HG03066 (cell line): ENCODE measurements at regions not wholly inside any gene's neighbourhood (a gene's known extent, or its start where the extent isn't known, plus 50 kb on each side); places are given as distances from the start of the nearest gene placed in this dataset.

Source experiments
- ATAC-seq: cut with Tn5 transposase; IDR thresholded peaks from one replicate; pipeline ENCODE4 v1.9.1; 2021; ENCODE audit warnings: low read depth; ENCODE audit not compliant: unreplicated experiment

- no peak for ATAC-seq
These were observed 154.3 kb upstream of the SPRY4 start for GRCh38 chr5:142479150-142479549.

- ATAC-seq = no peak
These were observed 153.3 kb upstream of the SPRY4 start for GRCh38 chr5:142478113-142478512.

- no peak for ATAC-seq
These were observed 150.3 kb upstream of the SPRY4 start for GRCh38 chr5:142475102-142475513.

GRCh38 chr5:142474431-142475094 lies 149.7 kb upstream of the SPRY4 start:
- ATAC-seq = no peak

GRCh38 chr5:142473038-142473437 lies 148.2 kb upstream of the SPRY4 start:
- no peak for ATAC-seq

GRCh38 chr5:142472306-142472951 lies 147.6 kb upstream of the SPRY4 start:
- ATAC-seq = no peak

- no peak for ATAC-seq
These were observed 141.6 kb upstream of the SPRY4 start for GRCh38 chr5:142466195-142466971.

GRCh38 chr5:142465476-142465875 lies 140.7 kb upstream of the SPRY4 start:
- ATAC-seq = no peak

GRCh38 chr5:142463904-142464303 lies 139.1 kb upstream of the SPRY4 start:
- ATAC-seq = no peak

GRCh38 chr5:142461028-142461590 lies 136.3 kb upstream of the SPRY4 start:
- ATAC-seq = no peak

GRCh38 chr5:142459209-142459608 lies 134.4 kb upstream of the SPRY4 start:
- no peak for ATAC-seq

GRCh38 chr5:142455856-142456255 lies 131.0 kb upstream of the SPRY4 start:
- no peak for ATAC-seq

- no peak for ATAC-seq
These were observed 129.1 kb upstream of the SPRY4 start for GRCh38 chr5:142453932-142454331.

- ATAC-seq = no peak
These were observed 125.6 kb upstream of the SPRY4 start for GRCh38 chr5:142450419-142450818.

GRCh38 chr5:142447887-142448286 lies 123.1 kb upstream of the SPRY4 start:
- ATAC-seq = no peak

GRCh38 chr5:142446960-142447279 lies 122.1 kb upstream of the SPRY4 start:
- no peak for ATAC-seq

- ATAC-seq = no peak
These were observed 121.5 kb upstream of the SPRY4 start for GRCh38 chr5:142446131-142446959.

GRCh38 chr5:142445266-142445665 lies 120.4 kb upstream of the SPRY4 start:
- no peak for ATAC-seq

- ATAC-seq = no peak
These were observed 116.8 kb upstream of the SPRY4 start for GRCh38 chr5:142441616-142442015.

GRCh38 chr5:142439207-142439860 lies 114.5 kb upstream of the SPRY4 start:
- ATAC-seq = no peak
